ENCODE measurements at regions not wholly inside any gene's neighbourhood (a gene's known extent, or its start where the extent isn't known, plus 50 kb on each side); places are given as distances from the start of the nearest gene placed in this dataset.
"Not testable (repeated sequence)": the region's sequence is repeated elsewhere in the genome, so short reads cannot be mapped to it uniquely, and the experiment has no call there.

DNA sequence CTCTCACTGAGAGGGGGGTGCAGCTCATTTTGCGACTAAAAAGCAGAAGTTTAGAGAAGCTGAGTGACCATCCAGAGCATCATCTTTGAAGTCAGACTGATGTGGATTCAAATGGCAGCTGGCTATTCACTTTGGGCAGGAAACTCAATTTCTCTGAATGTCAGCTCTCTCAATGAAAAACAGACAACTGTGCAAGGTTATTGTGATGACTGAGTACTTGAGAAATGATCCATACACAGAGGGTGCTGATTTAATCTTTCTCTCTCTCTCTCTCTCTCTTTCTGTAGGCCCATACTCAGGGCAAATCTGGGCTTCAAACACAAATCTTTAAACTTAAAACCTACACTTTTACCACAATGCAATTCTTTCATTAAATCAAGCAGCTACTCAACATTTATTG is 185.8 kb upstream of the SLIT2 start:
- no peaks in the 10 kb centered on the region for H3F3A ChIP-seq (ENCODE audit: insufficient read depth, low read depth)
- ChIA-PET CTCF (no interaction called here), POLR2A (ENCODE audit: unreplicated experiment) (no interaction called here)
- no peaks in the 10 kb centered on the region for H3K9me2 ChIP-seq (ENCODE audit: insufficient read depth)
- no peaks in the 10 kb centered on the region for H3K79me2 ChIP-seq (ENCODE audit: low read depth)
- no peak overlapping the region for H3K4me2 ChIP-seq
- H3K36me3 ChIP-seq (ENCODE audit: low read depth), result no peaks in the 10 kb centered on the region
- no peak overlapping the region for H2AFZ ChIP-seq
- BruUV-seq (replicated peaks), result no TSS peak
- H3K4me3 ChIP-seq, result no peak overlapping the region
- DNase-seq, result no peak
- no peak overlapping the region for H3K27ac ChIP-seq
- H3K27me3 ChIP-seq (ENCODE audit: insufficient read depth, low read depth), result no peaks in the 10 kb centered on the region
- TF ChIP-seq EZH2 (IDR thresholded peaks at IDR 0.05; ENCODE audit: low read depth), result no peak
- no peak for TF ChIP-seq CTCF (conservative IDR thresholded peaks at IDR 0.05)
- H3K4me1 ChIP-seq (replicated peaks; ENCODE audit: insufficient read depth), result no peaks in the 10 kb centered on the region
- H3K9me3 ChIP-seq (ENCODE audit: insufficient read depth, low read depth), result no peaks in the 10 kb centered on the region
- H4K20me1 ChIP-seq (ENCODE audit: insufficient read depth), result no peaks in the 10 kb centered on the region
- intact Hi-C loops (cut with micrococcal nuclease; ENCODE audit: unreplicated experiment), result no loop called here

- CTCF ChIA-PET; H3F3A ChIP-seq (ENCODE audit: insufficient read depth, low read depth); H4K20me1 ChIP-seq (ENCODE audit: insufficient read depth); H3K79me2 ChIP-seq (ENCODE audit: low read depth); H3K9me2 ChIP-seq (ENCODE audit: insufficient read depth); H3K4me3 ChIP-seq; H3K27me3 ChIP-seq (ENCODE audit: insufficient read depth, low read depth); DNase-seq; POLR2A ChIA-PET (ENCODE audit: unreplicated experiment); intact Hi-C loops (cut with micrococcal nuclease; ENCODE audit: unreplicated experiment); H3K27ac ChIP-seq; H2AFZ ChIP-seq; H3K36me3 ChIP-seq (ENCODE audit: low read depth); H3K4me1 ChIP-seq (replicated peaks; ENCODE audit: insufficient read depth); H3K4me2 ChIP-seq; H3K9me3 ChIP-seq (ENCODE audit: insufficient read depth, low read depth); BruUV-seq (replicated peaks): not testable (repeated sequence)
These were observed 188.8 kb upstream of the SLIT2 start for GRCh38 chr4:20062857-20063256.

GRCh38 chr4:20062054-20062453 is 189.7 kb upstream of the SLIT2 start:
- Histone ChIP-seq H3K4me2 (no peak overlapping the region), H3K27ac (no peak overlapping the region), H3F3A (ENCODE audit: insufficient read depth, low read depth) (no peaks in the 10 kb centered on the region), H4K20me1 (ENCODE audit: insufficient read depth) (no peaks in the 10 kb centered on the region), H3K27me3 (ENCODE audit: insufficient read depth, low read depth) (no peaks in the 10 kb centered on the region), H2AFZ (no peak overlapping the region), H3K9me3 (ENCODE audit: insufficient read depth, low read depth) (no peaks in the 10 kb centered on the region), H3K79me2 (ENCODE audit: low read depth) (no peaks in the 10 kb centered on the region), H3K4me1 (replicated peaks; ENCODE audit: insufficient read depth) (no peaks in the 10 kb centered on the region), H3K9me2 (ENCODE audit: insufficient read depth) (no peaks in the 10 kb centered on the region), H3K36me3 (ENCODE audit: low read depth) (no peaks in the 10 kb centered on the region), H3K4me3 (no peak overlapping the region)
- intact Hi-C loops (cut with micrococcal nuclease; ENCODE audit: unreplicated experiment), result no loop called here
- no peak for DNase-seq
- ChIA-PET POLR2A (ENCODE audit: unreplicated experiment) (no interaction called here), CTCF (no interaction called here)
- BruUV-seq (replicated peaks), result no TSS peak
- TF ChIP-seq EZH2 (IDR thresholded peaks at IDR 0.05; ENCODE audit: low read depth) (no peak), CTCF (conservative IDR thresholded peaks at IDR 0.05) (no peak)

- Histone ChIP-seq H3K36me3 (ENCODE audit: low read depth) (no peaks in the 10 kb centered on the region), H3F3A (ENCODE audit: insufficient read depth, low read depth) (no peaks in the 10 kb centered on the region), H3K79me2 (ENCODE audit: low read depth) (no peaks in the 10 kb centered on the region), H2AFZ (no peak overlapping the region), H3K27ac (no peak overlapping the region), H3K4me3 (no peak overlapping the region), H3K9me3 (ENCODE audit: insufficient read depth, low read depth) (no peaks in the 10 kb centered on the region), H3K4me1 (replicated peaks; ENCODE audit: insufficient read depth) (no peaks in the 10 kb centered on the region), H4K20me1 (ENCODE audit: insufficient read depth) (no peaks in the 10 kb centered on the region), H3K9me2 (ENCODE audit: insufficient read depth) (no peaks in the 10 kb centered on the region), H3K4me2 (no peak overlapping the region), H3K27me3 (ENCODE audit: insufficient read depth, low read depth) (no peaks in the 10 kb centered on the region)
- ChIA-PET POLR2A (ENCODE audit: unreplicated experiment) (no interaction called here), CTCF (no interaction called here)
- TF ChIP-seq CTCF (conservative IDR thresholded peaks at IDR 0.05) (no peak), EZH2 (IDR thresholded peaks at IDR 0.05; ENCODE audit: low read depth) (no peak)
- no TSS peak for BruUV-seq (replicated peaks)
- DNase-seq, result no peak
- intact Hi-C loops (cut with micrococcal nuclease; ENCODE audit: unreplicated experiment), result no loop called here
These were observed 200.9 kb upstream of the SLIT2 start for GRCh38 chr4:20050768-20051167.

Data from PC-9 (cell line).